Liver (tissue), 3 donors: ENCODE measurements at regions not wholly inside any gene's neighbourhood (a gene's known extent, or its start where the extent isn't known, plus 50 kb on each side); places are given as distances from the start of the nearest gene placed in this dataset.

Source experiments
- CTCF ChIP-seq: fragments of 150-350 bp; IDR thresholded peaks from 2 replicates; pipeline ENCODE4 v1.5.1; 2017; ENCODE audit warnings: improper control_type of control experiment, low read depth, low read length; ENCODE audit not compliant: missing input control
- JUND ChIP-seq, 2 donors: IDR thresholded peaks; 2 replicates each; pipeline ENCODE4 v1.6.1; 2016; ENCODE audit warnings: antibody characterized with exemption in 2 of 2
- MAX ChIP-seq: IDR thresholded peaks from 2 replicates; pipeline ENCODE4 v1.6.1; 2016; ENCODE audit warnings: antibody characterized with exemption
- REST ChIP-seq: IDR thresholded peaks from 2 replicates; pipeline ENCODE4 v1.6.1; 2016; ENCODE audit warnings: antibody characterized with exemption, mild to moderate bottlenecking
- TAF1 ChIP-seq: conservative IDR thresholded peaks from 2 replicates; pipeline ENCODE4 v1.6.1; 2016; ENCODE audit warnings: antibody characterized with exemption, mild to moderate bottlenecking
- donor health status: healthy.
- donor health status: healthy.

GRCh38 chr11:42972741-42973140, 339.1 kb upstream of the API5 start:
- TF ChIP-seq CTCF (no peak), MAX (no peak), JUND (IDR thresholded peaks at IDR 0.05) (no peak), REST (no peak), TAF1 (no peak)
